22Rv1 (cell line): ENCODE measurements at regions not wholly inside any gene's neighbourhood (a gene's known extent, or its start where the extent isn't known, plus 50 kb on each side); places are given as distances from the start of the nearest gene placed in this dataset.

ENCODE experiments used
- H3K27ac ChIP-seq: fragments of 450-650 bp; 2 replicates; pipeline ENCODE4 v1.5.1; 2017
- CTCF ChIP-seq: fragments of 450-650 bp; IDR thresholded peaks from 2 replicates; pipeline ENCODE4 v1.5.1; 2017; ENCODE audit warnings: mild to moderate bottlenecking
- ZFX ChIP-seq: fragments of 450-650 bp; IDR thresholded peaks from 2 replicates; pipeline ENCODE4 v1.6.1; 2017; ENCODE audit warnings: antibody characterized with exemption, borderline replicate concordance

GRCh38 chr13:89806594-89806993 is 1540.9 kb upstream of the MIR17HG start:
- H3K27ac ChIP-seq = no peak overlapping the region
- TF ChIP-seq ZFX = no peak
- no peak for TF ChIP-seq CTCF

GRCh38 chr13:89812856-89813255 is 1534.6 kb upstream of the MIR17HG start:
- no peak overlapping the region for H3K27ac ChIP-seq
- no peak for TF ChIP-seq ZFX
- TF ChIP-seq CTCF = no peak

- H3K27ac ChIP-seq = no peak overlapping the region
- TF ChIP-seq ZFX (no peak), CTCF (no peak)
Measured at GRCh38 chr13:89816404-89816803, 1531.1 kb upstream of the MIR17HG start.

- H3K27ac ChIP-seq = peak overlapping the region; percentile 45
- TF ChIP-seq ZFX = no peak
- no peak for TF ChIP-seq CTCF
Measured at GRCh38 chr13:89822467-89822866, 1525.0 kb upstream of the MIR17HG start.

- no peak overlapping the region for H3K27ac ChIP-seq
- TF ChIP-seq ZFX (no peak), CTCF (no peak)
Measured at GRCh38 chr13:89827552-89827951, 1519.9 kb upstream of the MIR17HG start.

- TF ChIP-seq ZFX = no peak
- no peak for TF ChIP-seq CTCF
Measured at GRCh38 chr13:89828506-89828905, 1519.0 kb upstream of the MIR17HG start.

GRCh38 chr13:89831157-89831556 is 1516.3 kb upstream of the MIR17HG start:
- TF ChIP-seq ZFX (no peak), CTCF (no peak)
- H3K27ac ChIP-seq = no peak overlapping the region

More at GRCh38 chr13:89828506-89828905, 1519.0 kb upstream of the MIR17HG start:
- H3K27ac ChIP-seq = no peak overlapping the region
